DND-41 (cell line): ENCODE measurements at regions not wholly inside any gene's neighbourhood (a gene's known extent, or its start where the extent isn't known, plus 50 kb on each side); places are given as distances from the start of the nearest gene placed in this dataset.

ENCODE experiments used
- ATAC-seq: fragments of 200-7000 bp; cut with Tn5 transposase; 3 replicates; pipeline ENCODE4 v1.9.1; 2021; ENCODE audit warnings: low read depth; ENCODE audit not compliant: insufficient read depth
- DNase-seq: peaks from one replicate; pipeline ENCODE4 v3.0.0-alpha.2; 2020
- H2AFZ ChIP-seq: 2 replicates; pipeline ENCODE4 v1.6.0; 2012; ENCODE audit warnings: low read depth, low read length
- H3K27ac ChIP-seq: 2 replicates; pipeline ENCODE4 v1.5.1; 2012; ENCODE audit warnings: low read length, inconsistent platforms
- H3K27me3 ChIP-seq: fragments of 200-600 bp; sonication (generic); 2 replicates; pipeline ENCODE4 v1.6.0; 2012; ENCODE audit warnings: low read length, mild to moderate bottlenecking, inconsistent platforms; ENCODE audit not compliant: insufficient read depth, poor library complexity
- H3K36me3 ChIP-seq: 2 replicates; pipeline ENCODE4 v1.5.1; 2012; ENCODE audit warnings: low read length, inconsistent platforms; ENCODE audit not compliant: insufficient read depth
- H3K4me1 ChIP-seq: 2 replicates; pipeline ENCODE4 v1.5.1; 2012; ENCODE audit warnings: mild to moderate bottlenecking, low read length; ENCODE audit not compliant: insufficient read depth
- H3K4me2 ChIP-seq: 2 replicates; pipeline ENCODE4 v1.6.0; 2012; ENCODE audit warnings: mild to moderate bottlenecking, moderate library complexity, low read length, inconsistent platforms; ENCODE audit not compliant: insufficient read depth
- H3K4me3 ChIP-seq, 2 experiments: fragments of 200-600 bp in 1 of 2; shearing (Covaris generic) in 1 of 2; 2 replicates each; pipeline ENCODE4 v1.5.1; 2012 to 2016; ENCODE audit warnings: inconsistent platforms in 2 of 2, low read length in 2 of 2, mild to moderate bottlenecking in 2 of 2, low read depth in 1 of 2, moderate library complexity in 1 of 2
- H3K79me2 ChIP-seq: 2 replicates; pipeline ENCODE4 v1.6.0; 2012; ENCODE audit warnings: low read length, inconsistent platforms; ENCODE audit not compliant: insufficient read depth
- H3K9ac ChIP-seq: 2 replicates; pipeline ENCODE4 v1.6.0; 2012; ENCODE audit warnings: low read depth, mild to moderate bottlenecking, inconsistent platforms, low read length, moderate library complexity
- H3K9me3 ChIP-seq: 2 replicates; pipeline ENCODE4 v1.5.1; 2012; ENCODE audit warnings: low read length, moderate library complexity, mild to moderate bottlenecking, inconsistent platforms; ENCODE audit not compliant: insufficient read depth, severe bottlenecking
- H4K20me1 ChIP-seq: 2 replicates; pipeline ENCODE4 v1.6.0; 2012; ENCODE audit warnings: low read length; ENCODE audit not compliant: insufficient read depth
- EZH2 ChIP-seq: IDR thresholded peaks from 3 replicates; pipeline ENCODE4 v1.6.1; 2012; ENCODE audit warnings: borderline replicate concordance, low read depth, mild to moderate bottlenecking, moderate library complexity, low read length, inconsistent platforms; ENCODE audit not compliant: severe bottlenecking
- TF ChIP-seq, protein P1 (sequence below): IDR thresholded peaks from 2 replicates; pipeline ENCODE4 v1.5.1; 2012; ENCODE audit warnings: borderline replicate concordance, low read length, moderate library complexity, mild to moderate bottlenecking; ENCODE audit not compliant: poor library complexity, severe bottlenecking; ENCODE audit errors: extremely low read depth

DNA sequence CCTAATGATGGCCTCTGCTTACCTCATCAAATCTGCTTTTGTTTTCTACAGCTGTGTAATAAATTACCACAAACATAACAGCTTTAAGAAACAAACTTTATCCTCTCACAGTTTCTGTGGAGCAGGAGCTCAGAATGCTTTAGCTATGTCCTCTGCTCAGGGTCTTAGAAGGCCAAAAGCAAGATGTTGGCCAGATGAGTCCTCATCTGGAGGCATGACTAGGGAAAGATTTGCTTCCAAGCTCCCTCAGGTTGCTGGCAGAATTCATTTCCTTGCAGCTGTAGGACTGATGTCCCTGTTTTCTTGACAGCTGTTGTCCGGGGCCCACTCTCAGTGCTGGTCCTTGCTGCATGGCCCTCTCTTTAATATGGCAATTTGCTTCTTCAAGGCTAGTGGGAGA, 116.7 kb upstream of the PDE5A start:
- Histone ChIP-seq H3K9ac (no peak overlapping the region), H2AFZ (no peak overlapping the region), H3K4me2 (no peak overlapping the region), H3K4me3 (no peak overlapping the region), H4K20me1 (no peaks in the 10 kb centered on the region), H3K79me2 (no peaks in the 10 kb centered on the region), H3K27me3 (no peaks in the 10 kb centered on the region), H3K27ac (no peak overlapping the region), H3K9me3 (no peaks in the 10 kb centered on the region), H3K36me3 (no peaks in the 10 kb centered on the region), H3K4me1 (no peaks in the 10 kb centered on the region)
- no peak for ATAC-seq
- DNase-seq: no peak
- TF ChIP-seq, protein P1, sequence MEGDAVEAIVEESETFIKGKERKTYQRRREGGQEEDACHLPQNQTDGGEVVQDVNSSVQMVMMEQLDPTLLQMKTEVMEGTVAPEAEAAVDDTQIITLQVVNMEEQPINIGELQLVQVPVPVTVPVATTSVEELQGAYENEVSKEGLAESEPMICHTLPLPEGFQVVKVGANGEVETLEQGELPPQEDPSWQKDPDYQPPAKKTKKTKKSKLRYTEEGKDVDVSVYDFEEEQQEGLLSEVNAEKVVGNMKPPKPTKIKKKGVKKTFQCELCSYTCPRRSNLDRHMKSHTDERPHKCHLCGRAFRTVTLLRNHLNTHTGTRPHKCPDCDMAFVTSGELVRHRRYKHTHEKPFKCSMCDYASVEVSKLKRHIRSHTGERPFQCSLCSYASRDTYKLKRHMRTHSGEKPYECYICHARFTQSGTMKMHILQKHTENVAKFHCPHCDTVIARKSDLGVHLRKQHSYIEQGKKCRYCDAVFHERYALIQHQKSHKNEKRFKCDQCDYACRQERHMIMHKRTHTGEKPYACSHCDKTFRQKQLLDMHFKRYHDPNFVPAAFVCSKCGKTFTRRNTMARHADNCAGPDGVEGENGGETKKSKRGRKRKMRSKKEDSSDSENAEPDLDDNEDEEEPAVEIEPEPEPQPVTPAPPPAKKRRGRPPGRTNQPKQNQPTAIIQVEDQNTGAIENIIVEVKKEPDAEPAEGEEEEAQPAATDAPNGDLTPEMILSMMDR: no peak
- no peak for TF ChIP-seq EZH2

DNA sequence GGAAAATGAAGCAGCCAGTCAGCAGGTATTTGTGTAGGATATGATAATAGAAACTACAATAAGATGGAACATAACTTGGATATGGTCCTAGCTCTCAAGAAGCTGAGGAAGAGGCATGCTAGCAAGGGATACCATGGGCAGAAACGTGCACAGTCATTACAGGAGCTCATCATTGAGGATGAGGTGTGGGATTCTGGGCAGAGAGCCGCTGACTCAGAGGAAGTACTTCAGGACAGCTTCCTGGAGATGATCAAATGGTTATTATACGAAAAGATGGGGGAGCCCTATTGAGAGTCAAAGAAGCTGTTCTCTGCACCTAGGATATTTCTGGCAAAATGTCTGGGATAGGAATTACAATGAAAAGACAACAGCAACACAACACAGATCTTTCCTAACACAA, 116.0 kb upstream of the PDE5A start:
- H4K20me1 ChIP-seq: no peaks in the 10 kb centered on the region
- H3K4me2 ChIP-seq: no peak overlapping the region
- no peaks in the 10 kb centered on the region for H3K36me3 ChIP-seq
- no peaks in the 10 kb centered on the region for H3K79me2 ChIP-seq
- H3K9me3 ChIP-seq: no peaks in the 10 kb centered on the region
- DNase-seq (no peak), ATAC-seq (no peak)
- no peak overlapping the region for H2AFZ ChIP-seq
- no peaks in the 10 kb centered on the region for H3K27me3 ChIP-seq
- TF ChIP-seq EZH2: no peak
- TF ChIP-seq, protein P1: no peak
- no peak overlapping the region for H3K9ac ChIP-seq
- H3K4me1 ChIP-seq: no peaks in the 10 kb centered on the region
- H3K4me3 ChIP-seq: no peak overlapping the region
- H3K27ac ChIP-seq: no peak overlapping the region

DNA sequence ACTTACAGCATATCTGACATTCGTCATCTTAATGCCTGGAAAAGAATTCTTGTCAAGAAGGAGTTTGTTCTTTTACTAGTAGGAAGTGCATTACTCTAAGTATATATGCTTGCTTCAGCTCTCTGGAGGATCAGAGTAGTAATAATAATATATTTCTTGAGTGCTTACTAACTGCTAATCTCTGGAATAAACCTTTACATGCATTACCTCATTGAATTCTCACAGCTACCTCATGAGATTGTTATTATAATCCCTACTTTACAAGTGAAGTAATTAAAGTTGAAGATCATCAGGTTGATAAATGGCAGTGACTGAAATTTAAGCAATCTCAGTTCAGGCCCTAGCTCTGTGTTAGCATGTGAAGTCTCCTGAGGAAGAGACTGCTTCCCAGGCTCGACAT, 115.0 kb upstream of the PDE5A start:
- DNase-seq (no peak), ATAC-seq (no peak)
- H4K20me1 ChIP-seq: no peaks in the 10 kb centered on the region
- no peak overlapping the region for H3K9ac ChIP-seq
- H3K27me3 ChIP-seq: no peaks in the 10 kb centered on the region
- H3K27ac ChIP-seq: no peak overlapping the region
- no peak overlapping the region for H3K4me3 ChIP-seq
- H3K9me3 ChIP-seq: no peaks in the 10 kb centered on the region
- H3K4me1 ChIP-seq: no peaks in the 10 kb centered on the region
- H3K4me2 ChIP-seq: no peak overlapping the region
- TF ChIP-seq, protein P1: no peak
- TF ChIP-seq EZH2: no peak
- H3K79me2 ChIP-seq: no peaks in the 10 kb centered on the region
- no peak overlapping the region for H2AFZ ChIP-seq
- H3K36me3 ChIP-seq: no peaks in the 10 kb centered on the region

DNA sequence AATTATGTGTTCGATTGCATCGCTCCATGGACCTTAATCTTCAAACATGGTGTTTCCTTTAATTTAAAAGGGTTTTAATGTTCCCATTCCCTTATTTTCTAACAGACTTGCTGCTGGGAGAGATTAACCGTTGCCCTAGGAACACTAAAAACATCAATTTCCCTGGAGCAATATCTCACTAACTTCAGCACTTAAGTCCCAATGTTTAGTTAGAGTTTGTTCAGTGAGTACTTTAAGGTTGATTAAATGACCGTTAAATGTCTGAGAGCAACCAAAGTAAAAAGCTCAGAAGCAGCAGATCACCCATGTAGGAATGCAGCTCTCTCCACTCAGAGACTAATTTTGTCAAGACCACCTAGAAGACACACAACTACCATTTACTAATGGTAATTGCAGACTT, 111.2 kb upstream of the PDE5A start:
- Histone ChIP-seq H3K9ac (no peak overlapping the region), H3K4me3 (no peak overlapping the region), H3K36me3 (no peaks in the 10 kb centered on the region), H3K4me1 (no peaks in the 10 kb centered on the region), H2AFZ (no peak overlapping the region), H4K20me1 (no peaks in the 10 kb centered on the region), H3K79me2 (no peaks in the 10 kb centered on the region), H3K9me3 (no peaks in the 10 kb centered on the region), H3K4me2 (no peak overlapping the region), H3K27ac (no peak overlapping the region), H3K27me3 (no peaks in the 10 kb centered on the region)
- DNase-seq: no peak
- no peak for TF ChIP-seq EZH2
- TF ChIP-seq, protein P1: no peak
- no peak for ATAC-seq
